NCI-H82 (cell line): ENCODE measurements at regions not wholly inside any gene's neighbourhood (a gene's known extent, or its start where the extent isn't known, plus 50 kb on each side); places are given as distances from the start of the nearest gene placed in this dataset.

ENCODE experiments used
- DNase-seq: peaks from one replicate; lab custom pipeline; 2025; lab: John Stamatoyannopoulos, UW

GRCh38 chr18:2312440-2312839 is 258.9 kb downstream of the METTL4 start:
- DNase-seq = no peak

GRCh38 chr18:2313332-2313731 is 258.0 kb downstream of the METTL4 start:
- no peak for DNase-seq

DNA sequence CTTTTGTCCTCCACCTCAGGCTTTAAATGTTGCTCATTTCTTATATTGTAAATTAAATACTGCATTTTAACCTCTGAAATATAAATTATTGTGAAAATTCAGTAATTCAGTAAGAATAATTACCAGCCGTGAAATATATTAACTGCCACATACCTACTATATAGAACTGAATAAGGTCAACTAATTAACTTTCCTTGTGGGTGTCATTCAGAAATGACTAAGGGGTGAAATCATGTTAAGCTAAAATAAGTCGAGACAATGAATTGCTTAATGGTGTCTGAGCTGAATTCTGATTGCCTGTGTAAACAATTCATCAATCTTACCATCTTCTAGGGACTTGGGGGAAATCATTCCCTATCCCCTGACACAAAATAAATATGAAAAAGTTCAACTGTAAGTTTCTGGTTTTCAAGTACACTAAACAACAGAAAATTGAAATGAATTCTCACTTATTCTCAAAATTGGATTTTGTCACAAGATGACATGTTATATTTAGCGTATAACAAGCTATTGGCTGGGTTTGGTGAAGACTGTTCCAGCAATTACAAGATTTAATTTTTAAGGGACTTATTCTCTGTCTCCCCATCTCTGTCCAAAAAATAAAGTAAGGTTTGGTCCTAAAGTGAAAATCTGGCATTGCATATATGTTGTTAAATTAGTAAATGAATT is 255.1 kb downstream of the METTL4 start:
- DNase-seq = no peak

DNA sequence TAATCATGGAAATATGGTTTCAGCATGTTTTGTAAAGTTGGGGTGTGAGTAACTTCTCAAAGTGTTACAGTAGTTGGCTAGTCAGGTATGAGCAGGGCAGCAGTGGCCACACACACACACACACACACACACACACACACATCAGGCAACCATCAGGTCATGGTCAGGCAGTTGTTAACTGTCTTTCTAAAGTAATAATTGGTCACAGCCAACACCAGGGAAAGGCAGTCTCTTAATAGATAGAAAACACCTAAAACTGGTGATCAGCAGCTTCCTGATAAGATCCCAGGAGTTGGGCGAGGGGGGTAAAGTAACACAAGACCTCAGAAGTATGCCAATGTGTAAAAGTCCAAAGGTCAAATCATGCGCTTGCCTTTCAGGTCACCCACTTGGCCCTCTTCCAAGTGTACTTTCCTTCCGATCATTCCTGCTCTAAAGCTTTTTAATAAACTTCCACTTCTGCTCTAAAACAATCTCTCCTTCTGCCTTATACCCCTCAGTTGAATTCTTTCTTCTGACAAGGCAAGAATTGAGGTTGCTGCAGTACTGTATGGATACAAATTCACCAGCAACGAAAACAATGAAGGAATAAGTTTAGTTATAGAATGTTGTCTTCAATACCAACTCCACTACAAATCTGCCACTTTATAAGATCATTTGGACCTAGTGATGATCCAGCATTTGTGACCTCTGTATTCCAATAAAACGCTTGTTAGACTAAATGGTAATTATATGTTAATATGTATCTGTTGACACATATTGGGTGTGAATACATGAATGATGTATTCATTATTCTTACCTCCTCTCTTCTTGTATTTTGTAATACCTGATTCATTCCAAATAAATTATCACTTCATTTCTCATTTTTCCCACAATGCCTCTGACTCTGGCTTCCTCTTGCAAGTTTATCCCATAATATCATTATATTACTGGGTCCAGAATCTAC is 254.3 kb downstream of the METTL4 start:
- DNase-seq = no peak

DNA sequence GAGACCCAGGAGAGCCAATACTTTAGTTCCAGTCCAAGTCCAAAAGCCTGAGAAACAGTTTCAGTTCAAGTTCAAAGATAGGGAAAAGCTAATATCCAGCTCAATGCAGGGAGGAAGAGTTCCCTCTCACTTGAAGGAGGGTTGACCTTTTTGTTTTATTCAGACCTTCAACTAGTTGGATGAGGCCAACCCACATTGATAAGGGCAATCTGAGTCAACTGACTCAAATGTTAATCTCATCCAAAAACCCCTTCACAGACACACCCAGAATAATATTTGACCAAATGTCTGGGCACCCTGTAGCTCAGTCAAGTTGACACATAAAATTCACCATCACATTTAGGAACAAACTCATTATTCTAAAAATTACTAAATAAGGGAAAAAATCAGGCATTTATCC is 246.8 kb downstream of the METTL4 start:
- no peak for DNase-seq

- peak; percentile 74 for DNase-seq
Measured at GRCh38 chr18:2325308-2325849, 245.9 kb downstream of the METTL4 start.

DNA sequence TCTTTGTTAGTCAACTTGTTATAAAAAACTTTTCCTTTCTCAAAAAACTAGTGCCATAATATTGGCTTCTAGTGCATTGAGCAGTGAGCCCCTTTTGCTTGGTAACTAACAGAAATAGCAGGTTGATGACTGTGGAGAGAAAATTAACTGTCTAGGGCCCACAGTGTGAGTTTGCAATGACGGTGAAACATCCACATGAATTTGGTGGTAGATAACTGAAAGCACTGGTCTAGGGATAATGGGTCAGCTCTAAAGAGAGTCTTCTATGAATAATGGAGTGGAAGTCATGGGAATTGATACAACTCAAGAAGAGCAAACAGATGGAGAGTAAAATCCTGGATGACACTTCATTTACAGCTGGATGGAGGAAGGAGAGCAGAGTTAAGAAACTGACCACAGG is 245.4 kb downstream of the METTL4 start:
- DNase-seq = no peak

GRCh38 chr18:2326999-2327398 is 244.3 kb downstream of the METTL4 start:
- DNase-seq = no peak

- DNase-seq = no peak
Measured at GRCh38 chr18:2330764-2331163, 240.5 kb downstream of the METTL4 start.

GRCh38 chr18:2331491-2331890 is 239.8 kb downstream of the METTL4 start:
- DNase-seq = peak; percentile 91

DNA sequence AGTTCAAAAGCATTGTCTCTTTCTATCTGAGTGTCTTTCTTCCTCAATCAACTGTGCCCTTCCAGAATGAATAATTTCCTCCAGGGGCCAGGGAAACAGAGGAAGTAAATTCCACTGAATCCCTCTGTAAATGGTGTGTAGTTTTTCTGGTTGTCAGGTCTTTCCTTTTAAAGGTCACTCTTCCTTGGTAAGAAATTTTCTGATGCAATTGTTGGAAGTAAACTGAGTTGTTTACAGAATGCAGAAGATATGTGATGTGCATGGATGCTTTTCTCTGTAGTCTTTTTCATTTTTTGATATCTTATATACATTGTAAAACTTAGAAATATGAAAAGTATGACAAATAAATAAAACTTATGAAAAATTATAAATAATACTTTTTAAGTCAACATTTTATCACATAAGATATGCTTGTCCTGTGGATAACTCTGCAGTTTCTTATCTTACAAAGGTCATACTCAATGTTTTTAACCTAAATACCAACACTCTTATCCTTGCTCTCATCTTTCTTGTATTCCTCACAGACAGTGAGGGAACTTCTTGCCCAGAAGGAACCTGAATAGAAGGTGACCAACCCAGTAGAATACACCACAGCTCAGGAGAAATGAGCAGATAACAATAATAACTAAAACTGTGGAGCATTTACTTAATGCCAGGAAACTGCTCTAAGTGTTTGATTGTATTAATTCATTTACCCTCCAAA is 234.5 kb downstream of the METTL4 start:
- DNase-seq = no peak

DNA sequence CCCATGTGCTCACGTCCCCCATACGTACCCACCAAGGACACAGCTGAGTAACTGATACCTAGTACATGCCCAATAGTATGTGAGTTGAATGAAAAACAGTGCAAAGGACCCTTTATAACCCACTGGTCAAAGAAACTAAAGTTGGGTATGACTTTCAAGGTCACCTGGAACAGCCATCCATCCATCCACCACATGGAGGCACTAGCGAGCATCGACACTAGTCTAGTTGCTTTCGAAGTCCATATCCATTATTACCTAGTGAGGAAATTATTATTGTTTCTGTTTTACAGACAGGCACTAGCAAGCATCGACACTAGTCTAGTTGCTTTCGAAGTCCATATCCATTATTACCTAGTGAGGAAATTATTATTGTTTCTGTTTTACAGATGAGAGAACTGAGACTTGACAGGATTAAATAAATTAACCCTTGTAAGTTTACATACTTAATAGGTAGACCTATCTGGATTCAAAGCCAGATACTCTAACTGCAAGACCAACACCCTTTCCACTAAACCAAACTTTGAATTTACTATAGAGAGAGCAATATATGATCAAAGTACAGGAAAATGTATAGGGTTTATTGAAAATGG is 233.7 kb downstream of the METTL4 start:
- DNase-seq = peak; percentile 35

DNA sequence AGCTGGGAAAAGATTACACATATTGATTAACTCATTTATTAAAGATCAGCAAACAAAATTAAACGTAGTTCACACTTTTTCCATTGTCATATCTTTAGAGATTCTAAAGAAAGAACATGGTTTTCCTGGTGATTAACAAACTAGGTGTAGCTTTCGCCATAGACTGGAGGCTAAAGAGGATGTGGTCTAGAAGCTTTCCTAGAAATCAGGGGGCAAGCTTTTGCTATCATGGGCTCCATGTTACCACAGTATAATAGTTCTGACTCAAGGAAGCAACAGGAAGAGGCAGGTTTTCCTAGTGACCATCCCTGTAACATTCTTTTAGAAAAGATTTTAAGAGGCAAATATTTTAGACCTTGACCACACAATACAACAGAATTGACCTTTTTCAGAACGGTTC is 232.7 kb downstream of the METTL4 start:
- no peak for DNase-seq

DNA sequence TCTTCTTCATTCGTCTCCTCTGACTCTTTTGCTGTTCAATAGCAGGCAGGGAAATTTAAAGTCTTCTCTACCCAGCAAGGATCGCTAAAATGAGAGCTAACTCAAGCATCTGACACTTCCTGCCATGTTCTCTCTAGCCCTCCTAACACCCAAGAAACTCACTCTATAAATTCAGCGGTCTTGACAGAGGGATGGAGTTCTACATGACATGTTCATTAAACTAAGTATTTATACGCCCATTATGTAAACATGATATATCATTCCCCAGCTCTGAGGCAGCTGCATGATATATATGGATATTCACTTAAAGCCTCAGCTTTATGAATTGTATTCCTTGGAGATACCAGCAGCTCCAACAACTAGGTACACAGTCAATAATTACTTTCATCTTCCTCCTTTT is 231.0 kb downstream of the METTL4 start:
- DNase-seq = no peak

DNA sequence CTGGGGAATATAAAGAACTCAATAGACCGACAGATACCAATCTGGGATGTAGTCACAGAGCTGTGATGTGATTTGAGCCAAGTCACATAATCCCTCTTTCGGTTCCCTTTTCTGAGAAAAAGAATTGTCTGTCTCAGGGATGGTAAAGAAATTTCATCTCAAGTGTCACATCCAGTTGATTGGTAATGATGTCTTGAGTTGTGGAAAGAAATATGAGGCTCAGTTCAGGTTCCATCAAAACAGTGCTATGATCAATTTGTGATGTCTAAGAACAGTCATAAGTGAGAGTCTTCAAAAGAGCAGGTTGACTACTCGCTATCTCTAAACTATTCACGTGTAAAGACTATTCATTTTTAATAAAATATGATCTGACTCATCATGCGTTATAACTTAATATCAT is 223.3 kb downstream of the METTL4 start:
- no peak for DNase-seq

DNA sequence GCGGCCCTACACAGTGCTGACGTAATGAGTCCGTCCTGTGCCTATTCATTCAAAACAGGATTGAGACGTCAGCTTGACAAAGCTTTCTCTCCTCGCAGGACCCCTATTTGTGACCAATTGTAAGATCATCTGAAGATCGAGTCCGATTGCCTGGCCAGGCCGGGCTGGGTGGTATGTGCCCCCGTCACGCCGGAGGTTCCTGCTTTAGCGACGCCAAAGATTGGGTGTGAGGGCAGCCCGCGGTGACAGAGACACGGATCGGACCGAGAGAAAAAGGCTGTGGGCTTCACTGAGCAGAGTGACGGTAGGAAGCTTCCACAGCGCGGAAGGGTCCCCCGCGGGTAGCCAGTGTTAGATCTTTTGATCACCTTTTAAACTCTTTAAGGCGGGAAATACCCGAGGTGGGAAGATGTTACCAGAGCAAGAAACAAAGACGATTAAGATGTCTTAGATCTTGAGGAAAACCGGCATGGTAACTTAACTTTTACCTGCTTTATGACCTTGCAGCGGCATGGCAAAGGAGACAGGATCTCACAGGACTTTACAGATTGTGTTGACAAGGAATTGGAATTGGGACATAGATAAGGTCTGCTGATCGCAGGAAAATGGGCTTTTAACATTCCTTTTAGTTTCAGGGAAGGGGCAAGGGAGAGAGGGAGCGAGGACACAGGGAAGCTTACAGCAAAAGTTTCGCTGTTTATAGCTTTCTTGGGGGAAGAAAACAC is 220.0 kb downstream of the METTL4 start:
- no peak for DNase-seq

DNA sequence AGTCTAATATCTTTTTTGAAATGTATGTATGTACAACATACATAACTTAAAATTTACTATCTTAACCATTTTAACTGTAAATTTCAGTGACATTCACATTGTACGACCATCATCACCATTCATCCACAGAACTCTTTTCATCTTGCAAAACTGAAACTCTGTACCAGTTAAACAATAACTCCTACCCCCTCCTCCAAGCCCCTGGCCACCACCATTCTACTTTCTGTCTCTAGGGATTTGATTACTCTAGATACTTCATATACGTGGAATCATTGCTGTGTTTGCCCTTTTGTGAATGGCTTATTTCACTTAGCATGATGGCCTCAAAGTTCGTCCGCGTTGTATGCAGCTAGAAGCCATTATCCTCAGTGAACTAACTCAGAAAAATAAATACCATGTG is 217.0 kb downstream of the METTL4 start:
- no peak for DNase-seq

DNA sequence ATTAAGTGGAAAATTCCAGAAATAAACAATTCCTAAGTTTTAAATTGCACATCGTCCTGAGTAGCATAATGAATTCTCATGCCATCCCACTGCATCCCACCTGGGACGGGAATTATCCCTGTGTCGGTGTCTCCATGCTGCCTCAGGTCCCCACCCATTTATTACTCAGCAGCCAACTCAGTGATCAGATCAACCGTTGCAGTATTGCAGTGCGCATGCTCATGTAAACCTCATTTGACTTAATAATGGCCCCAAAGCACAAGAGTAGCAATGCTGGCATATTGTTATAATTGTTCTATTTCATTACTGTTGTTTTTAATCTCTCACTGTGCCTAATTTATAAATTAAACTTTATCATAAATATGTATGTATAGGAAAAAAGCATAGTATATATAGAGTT is 214.4 kb downstream of the METTL4 start:
- DNase-seq = no peak

GRCh38 chr18:2360861-2361260 is 210.4 kb downstream of the METTL4 start:
- DNase-seq = no peak

DNA sequence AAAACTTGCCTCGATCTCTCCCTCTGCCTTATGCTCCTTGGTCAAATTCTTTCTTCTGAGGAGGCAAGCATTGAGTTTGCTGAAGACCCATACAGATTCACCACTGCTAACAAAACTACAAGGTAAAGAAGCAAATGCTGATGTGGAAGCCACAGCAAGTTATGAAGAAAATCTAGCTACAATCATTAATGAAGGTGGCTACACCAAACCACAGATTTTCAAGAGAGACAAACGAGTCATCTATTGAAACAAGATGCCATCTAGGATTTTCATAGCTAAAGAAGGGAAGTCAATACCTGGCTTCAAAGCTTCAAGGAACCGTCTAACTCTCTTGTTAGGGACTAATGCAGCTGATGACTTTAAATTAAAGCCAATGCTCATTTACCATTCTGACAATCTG is 203.2 kb downstream of the METTL4 start:
- DNase-seq = no peak

GRCh38 chr18:2376707-2377106 is 194.6 kb downstream of the METTL4 start:
- DNase-seq = no peak
